SK-N-SH (cell line): ENCODE measurements at regions not wholly inside any gene's neighbourhood (a gene's known extent, or its start where the extent isn't known, plus 50 kb on each side); places are given as distances from the start of the nearest gene placed in this dataset.

Experiments
- CTCF ChIA-PET: fragments of 300-600, 350-600 bp; formaldehyde crosslinking; extraction: SDS; loops from one replicate; lab custom pipeline; 2021; lab: Yijun Ruan, JAX
- POLR2A ChIA-PET: fragments of 350-600 bp; sonication (Branson Sonifier 250); formaldehyde crosslinking; extraction: SDS; loops from one replicate; lab custom pipeline; 2020; ENCODE audit warnings: antibody characterized with exemption, inconsistent platforms; lab: Yijun Ruan, JAX
- DNase-seq: peaks from one replicate; pipeline ENCODE4 v3.0.0; 2012
- H2AFZ ChIP-seq: fragments of 200-600 bp; sonication (generic); 2 replicates; pipeline ENCODE4 v1.8.1; 2016; ENCODE audit warnings: antibody characterized with exemption, mild to moderate bottlenecking, low read depth
- H3F3A ChIP-seq: fragments of 200-600 bp; sonication (generic); replicated peaks from 2 replicates; pipeline ENCODE3; 2016; ENCODE audit warnings: antibody characterized with exemption, mild to moderate bottlenecking; ENCODE audit not compliant: insufficient read depth
- H3K27ac ChIP-seq, 2 experiments: fragments of 200-500 bp in 1 of 2; fragments of 200-600 bp in 1 of 2; sonication (Bioruptor generic) in 1 of 2; sonication (generic), shearing (Covaris generic) in 1 of 2; 2 replicates each; pipeline versions ENCODE4 v1.5.1 to v1.6.1; 2014 to 2016; ENCODE audit warnings: low read depth in 2 of 2, inconsistent platforms in 1 of 2, low read length in 1 of 2, mild to moderate bottlenecking in 1 of 2, mixed read lengths in 1 of 2
- H3K27me3 ChIP-seq: fragments of 200-600 bp; sonication (generic), shearing (Covaris generic); 2 replicates; pipeline ENCODE4 v1.6.1; 2016; ENCODE audit warnings: mixed run types; ENCODE audit not compliant: insufficient read depth
- H3K36me3 ChIP-seq, 2 experiments: fragments of 200-500 bp in 1 of 2; fragments of 200-600 bp in 1 of 2; sonication (Bioruptor generic) in 1 of 2; sonication (generic) in 1 of 2; replicated peaks in 1 of 2; 2 replicates each; pipeline versions ENCODE3 to v1.5.1; 2014 to 2016; ENCODE audit warnings: low read length in 1 of 2, mild to moderate bottlenecking in 1 of 2; ENCODE audit not compliant: insufficient read depth in 2 of 2, control insufficient read depth in 1 of 2
- H3K4me1 ChIP-seq, 2 experiments: fragments of 200-500 bp in 1 of 2; fragments of 200-600 bp in 1 of 2; sonication (Bioruptor generic) in 1 of 2; sonication (generic), shearing (Covaris generic) in 1 of 2; 2 replicates each; pipeline versions ENCODE4 v1.5.1 to v1.6.1; 2014 to 2016; ENCODE audit warnings: low read depth in 1 of 2, low read length in 1 of 2, mixed run types in 1 of 2; ENCODE audit not compliant: insufficient read depth in 2 of 2, control insufficient read depth in 1 of 2
- H3K4me2 ChIP-seq: fragments of 200-600 bp; sonication (generic), shearing (Covaris generic); 2 replicates; pipeline ENCODE4 v1.6.1; 2017; ENCODE audit warnings: mixed run types
- H3K4me3 ChIP-seq, 2 experiments: fragments of 200-500 bp in 1 of 2; fragments of 200-600 bp in 1 of 2; sonication (Bioruptor generic) in 1 of 2; sonication (generic), shearing (Covaris generic) in 1 of 2; 2 replicates each; pipeline versions ENCODE4 v1.5.1 to v1.8.1; 2014 to 2016; ENCODE audit warnings: low read depth in 2 of 2, inconsistent platforms in 1 of 2, low read length in 1 of 2, mild to moderate bottlenecking in 1 of 2, mixed read lengths in 1 of 2, moderate library complexity in 1 of 2
- H3K79me2 ChIP-seq: fragments of 200-600 bp; sonication (generic); 2 replicates; pipeline ENCODE4 v1.8.1; 2017; ENCODE audit warnings: mild to moderate bottlenecking; ENCODE audit not compliant: insufficient read depth
- H3K9ac ChIP-seq: fragments of 200-600 bp; sonication (generic); 2 replicates; pipeline ENCODE4 v1.6.1; 2017; ENCODE audit warnings: mixed run types
- H3K9me2 ChIP-seq: fragments of 200-600 bp; sonication (generic); 2 replicates; pipeline ENCODE4 v1.6.1; 2017; ENCODE audit warnings: mixed run types
- H3K9me3 ChIP-seq: fragments of 200-600 bp; sonication (generic); 2 replicates; pipeline ENCODE4 v1.6.1; 2017; ENCODE audit warnings: mixed run types, mild to moderate bottlenecking, moderate library complexity
- H4K20me1 ChIP-seq: fragments of 200-600 bp; sonication (generic); 2 replicates; pipeline ENCODE4 v1.6.1; 2017; ENCODE audit warnings: mild to moderate bottlenecking, mixed run types; ENCODE audit not compliant: insufficient read depth
- EP300 ChIP-seq, 2 experiments: IDR thresholded peaks; 2 replicates each; pipeline versions ENCODE4 v1.4.0 to v1.6.1; 2012; ENCODE audit warnings: borderline replicate concordance in 1 of 2, low read depth in 1 of 2, low read length in 1 of 2
- GABPA ChIP-seq: IDR thresholded peaks from 2 replicates; pipeline ENCODE4 v1.4.0; 2012; ENCODE audit warnings: low read depth, mild to moderate bottlenecking
- JUND ChIP-seq: IDR thresholded peaks from 2 replicates; pipeline ENCODE4 v1.4.0; 2012
- MEF2A ChIP-seq: IDR thresholded peaks from 2 replicates; pipeline ENCODE4 v1.4.0; 2012; ENCODE audit warnings: low read depth, borderline replicate concordance
- MXI1 ChIP-seq: IDR thresholded peaks from 2 replicates; pipeline ENCODE4 v1.6.1; 2012; ENCODE audit warnings: mild to moderate bottlenecking, low read depth, low read length, improper control_type of control experiment
- NRF1 ChIP-seq: IDR thresholded peaks from 2 replicates; pipeline ENCODE4 v1.6.1; 2012; ENCODE audit warnings: low read depth, mild to moderate bottlenecking, low read length
- POLR2AphosphoS5 ChIP-seq: IDR thresholded peaks from 2 replicates; pipeline ENCODE4 v1.6.1; 2012; ENCODE audit warnings: low read depth, low read length
- RFX5 ChIP-seq: IDR thresholded peaks from 2 replicates; pipeline ENCODE4 v1.6.1; 2012; ENCODE audit warnings: mild to moderate bottlenecking, improper control_type of control experiment, low read length
- RXRA ChIP-seq: IDR thresholded peaks from 2 replicates; pipeline ENCODE4 v1.4.0; 2012; ENCODE audit warnings: low read depth, mild to moderate bottlenecking, borderline replicate concordance
- TCF12 ChIP-seq: IDR thresholded peaks from 2 replicates; pipeline ENCODE4 v1.4.0; 2012
- YY1 ChIP-seq: IDR thresholded peaks from 2 replicates; pipeline ENCODE4 v1.4.0; 2012; ENCODE audit warnings: low read depth, mild to moderate bottlenecking
- WGBS: methylation state at CpG from one replicate; pipeline ENCODE4 v1.1.6; 2017; ENCODE audit warnings: low lambda C conversion rate; 5-methylcytosine and 5-hydroxymethylcytosine counted together
- TF ChIP-seq, protein P1 (sequence below): fragments of 150-350 bp; IDR thresholded peaks from 2 replicates; pipeline ENCODE4 v1.6.1; 2016; ENCODE audit warnings: mild to moderate bottlenecking, low read depth, low read length
- TF ChIP-seq, protein P2 (sequence below): IDR thresholded peaks from 2 replicates; pipeline ENCODE4; 2012
- TF ChIP-seq, protein P3 (sequence below): IDR thresholded peaks from 2 replicates; pipeline ENCODE4 v1.4.0; 2012; ENCODE audit warnings: low read depth, borderline replicate concordance
- TF ChIP-seq, protein P4 (sequence below): IDR thresholded peaks from 2 replicates; pipeline ENCODE4 v1.4.0; 2012; ENCODE audit warnings: low read depth

DNA sequence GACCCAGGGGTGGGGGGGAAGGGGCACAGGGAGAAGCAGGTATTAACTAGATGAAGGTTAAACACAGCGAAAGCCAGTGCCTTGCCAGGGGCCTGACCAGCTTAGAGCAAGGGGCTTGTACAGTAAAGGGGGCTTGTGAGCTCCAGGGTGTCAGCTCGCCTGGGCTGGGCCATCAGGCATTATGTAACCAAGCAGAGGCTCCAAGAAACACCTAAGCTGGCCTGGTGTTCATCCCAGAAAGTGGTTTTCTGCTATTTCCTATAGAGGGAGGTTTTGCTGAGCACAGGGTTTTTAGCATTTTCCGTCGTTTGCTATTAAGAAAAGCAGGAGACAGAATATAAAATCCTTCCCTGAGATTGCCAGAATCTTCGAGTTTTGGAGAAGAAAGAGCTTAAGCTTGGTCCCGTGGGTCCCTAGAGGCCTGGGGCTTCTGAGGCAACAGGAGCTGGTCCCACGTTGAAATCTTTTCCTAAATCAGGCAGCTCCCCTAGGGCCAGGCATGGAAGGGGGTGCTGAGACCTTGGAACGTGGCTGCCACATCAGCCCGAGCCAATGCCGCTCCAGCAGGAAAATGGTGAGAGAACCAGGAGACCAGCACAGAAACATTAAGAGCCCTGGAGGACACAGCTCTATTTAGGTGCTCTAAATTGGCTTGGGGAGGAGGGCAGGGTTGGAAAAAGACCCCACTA lies 71.4 kb downstream of the ISG20 start:
- no peak overlapping the region for H2AFZ ChIP-seq
- DNase-seq: no peak
- no peaks in the 10 kb centered on the region for H3K27me3 ChIP-seq
- no peaks in the 10 kb centered on the region for H3F3A ChIP-seq
- H3K4me1 ChIP-seq: no peaks in the 10 kb centered on the region; a peak in 1 of 4 replicates
- H3K27ac ChIP-seq: no peak overlapping the region
- H3K79me2 ChIP-seq: no peaks in the 10 kb centered on the region
- WGBS: 42% methylated on average over 9 of the region's 10 CpGs
- no peaks in the 10 kb centered on the region for H3K9me3 ChIP-seq
- no peak for TF ChIP-seq GABPA
- TF ChIP-seq, protein P1, sequence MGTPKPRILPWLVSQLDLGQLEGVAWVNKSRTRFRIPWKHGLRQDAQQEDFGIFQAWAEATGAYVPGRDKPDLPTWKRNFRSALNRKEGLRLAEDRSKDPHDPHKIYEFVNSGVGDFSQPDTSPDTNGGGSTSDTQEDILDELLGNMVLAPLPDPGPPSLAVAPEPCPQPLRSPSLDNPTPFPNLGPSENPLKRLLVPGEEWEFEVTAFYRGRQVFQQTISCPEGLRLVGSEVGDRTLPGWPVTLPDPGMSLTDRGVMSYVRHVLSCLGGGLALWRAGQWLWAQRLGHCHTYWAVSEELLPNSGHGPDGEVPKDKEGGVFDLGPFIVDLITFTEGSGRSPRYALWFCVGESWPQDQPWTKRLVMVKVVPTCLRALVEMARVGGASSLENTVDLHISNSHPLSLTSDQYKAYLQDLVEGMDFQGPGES: no peak
- TF ChIP-seq MEF2A: no peak
- TF ChIP-seq, protein P2, sequence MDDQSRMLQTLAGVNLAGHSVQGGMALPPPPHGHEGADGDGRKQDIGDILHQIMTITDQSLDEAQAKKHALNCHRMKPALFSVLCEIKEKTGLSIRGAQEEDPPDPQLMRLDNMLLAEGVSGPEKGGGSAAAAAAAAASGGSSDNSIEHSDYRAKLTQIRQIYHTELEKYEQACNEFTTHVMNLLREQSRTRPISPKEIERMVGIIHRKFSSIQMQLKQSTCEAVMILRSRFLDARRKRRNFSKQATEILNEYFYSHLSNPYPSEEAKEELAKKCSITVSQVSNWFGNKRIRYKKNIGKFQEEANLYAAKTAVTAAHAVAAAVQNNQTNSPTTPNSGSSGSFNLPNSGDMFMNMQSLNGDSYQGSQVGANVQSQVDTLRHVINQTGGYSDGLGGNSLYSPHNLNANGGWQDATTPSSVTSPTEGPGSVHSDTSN: no peak
- TF ChIP-seq JUND: no peak
- TF ChIP-seq YY1: no peak
- TF ChIP-seq EP300 (IDR thresholded peaks at IDR 0.05; ENCODE audit: borderline replicate concordance in 1 of 2, low read depth in 1 of 2, low read length in 1 of 2): no peak
- TF ChIP-seq RFX5: no peak
- TF ChIP-seq RXRA: no peak
- TF ChIP-seq TCF12: no peak
- TF ChIP-seq, protein P3, sequence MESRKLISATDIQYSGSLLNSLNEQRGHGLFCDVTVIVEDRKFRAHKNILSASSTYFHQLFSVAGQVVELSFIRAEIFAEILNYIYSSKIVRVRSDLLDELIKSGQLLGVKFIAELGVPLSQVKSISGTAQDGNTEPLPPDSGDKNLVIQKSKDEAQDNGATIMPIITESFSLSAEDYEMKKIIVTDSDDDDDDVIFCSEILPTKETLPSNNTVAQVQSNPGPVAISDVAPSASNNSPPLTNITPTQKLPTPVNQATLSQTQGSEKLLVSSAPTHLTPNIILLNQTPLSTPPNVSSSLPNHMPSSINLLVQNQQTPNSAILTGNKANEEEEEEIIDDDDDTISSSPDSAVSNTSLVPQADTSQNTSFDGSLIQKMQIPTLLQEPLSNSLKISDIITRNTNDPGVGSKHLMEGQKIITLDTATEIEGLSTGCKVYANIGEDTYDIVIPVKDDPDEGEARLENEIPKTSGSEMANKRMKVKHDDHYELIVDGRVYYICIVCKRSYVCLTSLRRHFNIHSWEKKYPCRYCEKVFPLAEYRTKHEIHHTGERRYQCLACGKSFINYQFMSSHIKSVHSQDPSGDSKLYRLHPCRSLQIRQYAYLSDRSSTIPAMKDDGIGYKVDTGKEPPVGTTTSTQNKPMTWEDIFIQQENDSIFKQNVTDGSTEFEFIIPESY: no peak
- TF ChIP-seq MXI1: no peak
- TF ChIP-seq, protein P4, sequence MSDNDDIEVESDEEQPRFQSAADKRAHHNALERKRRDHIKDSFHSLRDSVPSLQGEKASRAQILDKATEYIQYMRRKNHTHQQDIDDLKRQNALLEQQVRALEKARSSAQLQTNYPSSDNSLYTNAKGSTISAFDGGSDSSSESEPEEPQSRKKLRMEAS: no peak
- no peak for TF ChIP-seq POLR2AphosphoS5
- no peak for TF ChIP-seq NRF1
- H3K36me3 ChIP-seq: no peaks in the 10 kb centered on the region
- no peak overlapping the region for H3K9ac ChIP-seq
- H3K4me3 ChIP-seq: no peak overlapping the region
- H3K4me2 ChIP-seq: no peak overlapping the region
- no peaks in the 10 kb centered on the region for H4K20me1 ChIP-seq
- ChIA-PET POLR2A (interaction anchor here (0.6 kb wide), 1 partner anchor 16 kb away, joined by 3 read pairs; no protein-coding TSS in a partner anchor), CTCF (interaction anchor here (2.4 kb wide), 1 partner anchor 53 kb away, joined by 10 read pairs; no protein-coding TSS in a partner anchor)
- no peaks in the 10 kb centered on the region for H3K9me2 ChIP-seq
